SK-N-SH treated with all-trans-retinoic acid at 6 μM for 48 hours (cell line): ENCODE measurements at regions not wholly inside any gene's neighbourhood (a gene's known extent, or its start where the extent isn't known, plus 50 kb on each side); places are given as distances from the start of the nearest gene placed in this dataset.

ENCODE experiments used
- ATAC-seq: fragments of 200-7000 bp; cut with Tn5 transposase; 3 replicates; pipeline ENCODE4 v1.9.1; 2020; ENCODE audit warnings: mild to moderate bottlenecking, moderate library complexity
- BACH2 ChIP-seq: fragments of 250-450 bp; sonication (Bioruptor Pico); IDR thresholded peaks from 2 replicates; pipeline ENCODE4 v1.9.0; 2021; ENCODE audit warnings: mild to moderate bottlenecking, borderline replicate concordance
- CSDC2 ChIP-seq: fragments of 250-450 bp; sonication (Bioruptor Pico); IDR thresholded peaks from 2 replicates; pipeline ENCODE4 v1.5.0; 2020; ENCODE audit warnings: mild to moderate bottlenecking, moderate library complexity
- CSRNP3 ChIP-seq: fragments of 250-450 bp; sonication (Bioruptor Pico); IDR thresholded peaks from 2 replicates; pipeline ENCODE4 v1.5.1; 2021; ENCODE audit warnings: mild to moderate bottlenecking, moderate library complexity
- GLIS3 ChIP-seq: fragments of 250-450 bp; sonication (Bioruptor Pico); IDR thresholded peaks from 2 replicates; pipeline ENCODE4 v1.5.0; 2020; ENCODE audit warnings: mild to moderate bottlenecking, moderate library complexity
- ISL1 ChIP-seq: fragments of 250-450 bp; sonication (Bioruptor Pico); IDR thresholded peaks from 2 replicates; pipeline ENCODE4 v2.1.2; 2022; ENCODE audit warnings: mild to moderate bottlenecking, moderate library complexity
- PATZ1 ChIP-seq: fragments of 250-450 bp; sonication (Bioruptor Pico); IDR thresholded peaks from 2 replicates; pipeline ENCODE4 v1.8.0; 2020; ENCODE audit warnings: mild to moderate bottlenecking, moderate library complexity, borderline replicate concordance
- RARB ChIP-seq: fragments of 250-450 bp; sonication (Bioruptor Pico); IDR thresholded peaks from 2 replicates; pipeline ENCODE4 v1.8.0; 2021; ENCODE audit warnings: mild to moderate bottlenecking, moderate library complexity
- TCF4 ChIP-seq: fragments of 250-450 bp; sonication (Bioruptor Pico); IDR thresholded peaks from 2 replicates; pipeline ENCODE4 v1.8.0; 2021; ENCODE audit warnings: mild to moderate bottlenecking, moderate library complexity, borderline replicate concordance
- TOX ChIP-seq: fragments of 250-450 bp; sonication (Bioruptor Pico); IDR thresholded peaks from 2 replicates; pipeline ENCODE4 v1.8.0; 2021; ENCODE audit warnings: mild to moderate bottlenecking, moderate library complexity, borderline replicate concordance
- ZC3H10 ChIP-seq: fragments of 250-450 bp; sonication (Bioruptor Pico); IDR thresholded peaks from 2 replicates; pipeline ENCODE4 v1.5.1; 2021; ENCODE audit warnings: mild to moderate bottlenecking, moderate library complexity
- ZFP3 ChIP-seq: fragments of 250-450 bp; sonication (Bioruptor Pico); IDR thresholded peaks from 2 replicates; pipeline ENCODE4 v1.5.0; 2020; ENCODE audit warnings: mild to moderate bottlenecking, moderate library complexity
- ZFP30 ChIP-seq: fragments of 450-650 bp; formaldehyde crosslinking; IDR thresholded peaks from 2 replicates; pipeline ENCODE4 v1.5.0; 2022; ENCODE audit warnings: mild to moderate bottlenecking, moderate library complexity
- ZNF70 ChIP-seq: fragments of 450-650 bp; formaldehyde crosslinking; IDR thresholded peaks from 2 replicates; pipeline ENCODE4 v1.5.0; 2020; ENCODE audit warnings: mild to moderate bottlenecking, moderate library complexity
- ZNF8 ChIP-seq: fragments of 450-650 bp; formaldehyde crosslinking; IDR thresholded peaks from 2 replicates; pipeline ENCODE4 v1.5.0; 2020; ENCODE audit warnings: mild to moderate bottlenecking, moderate library complexity
- TF ChIP-seq, protein P1 (sequence below): fragments of 250-450 bp; sonication (Bioruptor Pico); IDR thresholded peaks from 2 replicates; pipeline ENCODE4 v1.5.1; 2020; ENCODE audit warnings: low read depth, mild to moderate bottlenecking, moderate library complexity
- TF ChIP-seq, protein P2 (sequence below): fragments of 250-450 bp; sonication (Bioruptor Pico); IDR thresholded peaks from 2 replicates; pipeline ENCODE4 v1.8.0; 2021; ENCODE audit warnings: low read depth, mild to moderate bottlenecking, moderate library complexity, borderline replicate concordance

GRCh38 chr5:62719061-62719720 is 140.6 kb downstream of the LRRC70 start (continued):
- TF ChIP-seq TCF4 (CRISPR knock-in tag), result no peak
- TF ChIP-seq BACH2 (CRISPR knock-in tag), result no peak
- no peak for TF ChIP-seq ZFP30 (CRISPR knock-in tag)
- no peak for TF ChIP-seq ISL1 (CRISPR knock-in tag)

DNA sequence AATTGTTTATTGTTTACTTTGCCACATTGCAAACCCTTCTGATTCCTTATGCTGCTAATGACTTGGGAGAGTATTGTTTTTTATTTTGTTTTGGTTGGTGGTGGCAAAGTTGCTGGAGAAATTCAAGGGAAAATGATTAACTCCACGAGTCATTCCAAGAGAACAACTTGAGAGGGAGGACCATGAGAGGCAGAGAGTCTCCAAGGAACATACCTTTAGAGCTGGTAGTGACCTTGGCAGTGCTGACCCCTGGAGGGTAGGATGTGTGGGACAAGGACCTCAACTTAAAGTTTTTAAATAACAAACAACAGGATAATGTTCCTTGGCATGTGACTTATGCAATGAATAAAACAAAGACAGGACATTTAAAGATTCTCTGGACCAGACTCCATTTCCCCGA is 139.7 kb downstream of the LRRC70 start:
- TF ChIP-seq ZNF70, result no peak
- ATAC-seq, result peak; percentile 24; the same call in 1 of the 3 replicates

DNA sequence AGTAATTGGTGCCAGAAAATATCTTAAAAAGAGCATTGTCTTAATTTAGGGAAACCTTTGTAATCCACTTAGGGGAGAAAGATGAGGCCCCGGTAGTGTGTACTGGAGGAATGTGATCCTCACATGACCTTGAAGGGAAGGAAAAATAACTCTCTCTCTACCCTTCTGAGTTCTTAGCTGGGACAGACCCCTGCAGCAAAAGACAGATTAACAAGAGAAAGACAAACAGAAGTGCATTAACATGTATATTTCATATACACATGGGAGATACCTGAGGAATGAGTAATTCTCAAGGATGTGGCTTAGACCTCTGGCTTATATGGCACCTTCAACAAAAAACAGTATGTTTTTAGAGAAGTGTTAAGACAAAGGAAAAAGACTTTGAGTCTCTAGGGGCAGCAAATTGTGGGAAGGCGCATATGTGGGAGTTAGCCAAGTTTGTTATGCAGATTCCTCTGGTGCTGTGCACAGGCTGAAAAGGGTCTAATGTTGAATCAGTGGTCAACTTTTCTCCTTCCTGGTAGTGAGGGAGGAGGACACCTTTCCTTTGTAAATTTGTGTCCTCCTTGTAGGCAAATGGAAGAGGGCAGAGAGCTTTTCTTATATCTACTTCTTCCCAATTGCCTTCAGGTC is 138.8 kb downstream of the LRRC70 start:
- TF ChIP-seq CSDC2 (no peak), RARB (CRISPR knock-in tag) (no peak), TCF4 (CRISPR knock-in tag) (no peak), CSRNP3 (no peak), GLIS3 (CRISPR knock-in tag) (no peak), ZNF70 (no peak), ISL1 (CRISPR knock-in tag) (no peak), PATZ1 (CRISPR knock-in tag) (no peak), ZFP3 (CRISPR knock-in tag) (no peak), TOX (CRISPR knock-in tag) (no peak), ZNF8 (CRISPR knock-in tag) (no peak), BACH2 (CRISPR knock-in tag) (no peak)
- TF ChIP-seq, protein P1, sequence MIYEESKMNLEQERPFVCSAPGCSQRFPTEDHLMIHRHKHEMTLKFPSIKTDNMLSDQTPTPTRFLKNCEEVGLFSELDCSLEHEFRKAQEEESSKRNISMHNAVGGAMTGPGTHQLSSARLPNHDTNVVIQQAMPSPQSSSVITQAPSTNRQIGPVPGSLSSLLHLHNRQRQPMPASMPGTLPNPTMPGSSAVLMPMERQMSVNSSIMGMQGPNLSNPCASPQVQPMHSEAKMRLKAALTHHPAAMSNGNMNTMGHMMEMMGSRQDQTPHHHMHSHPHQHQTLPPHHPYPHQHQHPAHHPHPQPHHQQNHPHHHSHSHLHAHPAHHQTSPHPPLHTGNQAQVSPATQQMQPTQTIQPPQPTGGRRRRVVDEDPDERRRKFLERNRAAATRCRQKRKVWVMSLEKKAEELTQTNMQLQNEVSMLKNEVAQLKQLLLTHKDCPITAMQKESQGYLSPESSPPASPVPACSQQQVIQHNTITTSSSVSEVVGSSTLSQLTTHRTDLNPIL (CRISPR knock-in tag), result no peak
- TF ChIP-seq, all 23 proteins: peak for 0
- ATAC-seq, result peak; percentile 19; the same call in 1 of the 3 replicates

DNA sequence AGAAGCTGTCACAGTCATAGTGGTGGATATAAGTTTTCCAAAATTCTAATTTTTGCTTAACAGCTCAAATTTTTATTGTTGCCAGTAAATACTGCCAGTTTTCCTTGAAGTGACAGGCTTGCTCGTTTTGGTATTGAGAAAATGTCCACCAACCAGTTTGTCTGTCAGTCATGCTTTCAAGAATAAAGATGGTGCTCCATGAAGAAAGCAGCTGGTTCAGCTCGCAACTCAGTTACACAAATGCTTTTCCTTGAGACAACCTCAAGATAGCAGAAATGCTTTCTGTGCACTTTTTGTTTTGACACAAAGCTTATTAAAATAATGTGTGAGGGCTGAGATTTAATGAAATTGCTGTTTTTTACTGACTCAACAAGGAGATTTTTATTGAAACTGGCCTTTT is 135.7 kb downstream of the LRRC70 start:
- no peak for TF ChIP-seq BACH2 (CRISPR knock-in tag)
- TF ChIP-seq ZC3H10 (CRISPR knock-in tag), result no peak
- TF ChIP-seq, all 23 proteins: peak for 0
- ATAC-seq, result no peak

DNA sequence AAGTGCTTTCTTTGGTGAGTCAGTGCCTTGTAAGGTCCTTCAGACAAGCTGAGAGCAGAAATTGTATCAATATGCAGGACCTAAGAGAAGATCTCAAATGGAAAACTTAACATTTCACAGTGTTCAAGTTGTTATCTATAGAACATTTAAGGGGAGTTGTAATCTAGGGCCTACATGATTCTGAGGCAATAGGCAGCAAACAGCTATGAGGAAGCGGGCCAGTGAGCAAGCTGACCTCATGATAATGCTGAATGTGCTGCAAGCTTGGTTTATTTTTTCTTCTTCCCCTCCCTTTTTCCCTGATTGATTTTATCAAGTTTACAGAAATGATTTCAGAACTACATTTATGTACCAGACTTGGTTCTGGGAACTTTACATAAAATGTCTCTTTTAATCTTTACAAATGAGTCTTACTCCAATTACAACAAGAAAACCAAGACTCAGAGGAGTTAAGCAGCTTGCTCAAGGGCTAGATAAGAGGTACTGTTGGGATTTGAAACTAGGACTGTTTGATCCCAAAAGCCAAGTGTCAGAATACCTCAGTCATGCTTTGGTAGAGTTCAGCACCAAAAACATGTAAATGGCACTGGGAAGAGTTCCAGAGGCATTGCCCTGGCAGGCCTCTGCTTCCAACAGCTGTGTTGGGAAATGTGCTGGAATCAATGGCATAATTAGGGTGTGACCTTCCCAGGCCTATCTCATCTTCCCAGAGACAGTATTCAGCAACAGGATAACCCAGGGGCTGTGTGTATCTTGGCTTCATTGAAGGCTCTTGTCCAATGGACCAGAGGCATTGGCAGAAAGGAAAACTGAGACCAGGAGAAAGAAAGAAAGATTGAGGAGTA is 130.1 kb downstream of the LRRC70 start:
- ATAC-seq, result no peak
- TF ChIP-seq, protein P2, sequence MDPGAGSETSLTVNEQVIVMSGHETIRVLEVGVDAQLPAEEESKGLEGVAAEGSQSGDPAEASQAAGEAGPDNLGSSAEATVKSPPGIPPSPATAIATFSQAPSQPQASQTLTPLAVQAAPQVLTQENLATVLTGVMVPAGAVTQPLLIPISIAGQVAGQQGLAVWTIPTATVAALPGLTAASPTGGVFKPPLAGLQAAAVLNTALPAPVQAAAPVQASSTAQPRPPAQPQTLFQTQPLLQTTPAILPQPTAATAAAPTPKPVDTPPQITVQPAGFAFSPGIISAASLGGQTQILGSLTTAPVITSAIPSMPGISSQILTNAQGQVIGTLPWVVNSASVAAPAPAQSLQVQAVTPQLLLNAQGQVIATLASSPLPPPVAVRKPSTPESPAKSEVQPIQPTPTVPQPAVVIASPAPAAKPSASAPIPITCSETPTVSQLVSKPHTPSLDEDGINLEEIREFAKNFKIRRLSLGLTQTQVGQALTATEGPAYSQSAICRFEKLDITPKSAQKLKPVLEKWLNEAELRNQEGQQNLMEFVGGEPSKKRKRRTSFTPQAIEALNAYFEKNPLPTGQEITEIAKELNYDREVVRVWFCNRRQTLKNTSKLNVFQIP (CRISPR knock-in tag), result no peak
- TF ChIP-seq ISL1 (CRISPR knock-in tag) (no peak), ZFP3 (CRISPR knock-in tag) (no peak), TOX (CRISPR knock-in tag) (no peak), ZNF70 (no peak)
